GM19467 (cell line): ENCODE measurements at regions not wholly inside any gene's neighbourhood (a gene's known extent, or its start where the extent isn't known, plus 50 kb on each side); places are given as distances from the start of the nearest gene placed in this dataset.
"Not testable (repeated sequence)": the region's sequence is repeated elsewhere in the genome, so short reads cannot be mapped to it uniquely, and the experiment has no call there.

Experiments
- ATAC-seq: cut with Tn5 transposase; IDR thresholded peaks from one replicate; pipeline ENCODE4 v1.9.1; 2021; ENCODE audit warnings: mild to moderate bottlenecking, moderate library complexity; ENCODE audit not compliant: unreplicated experiment

DNA sequence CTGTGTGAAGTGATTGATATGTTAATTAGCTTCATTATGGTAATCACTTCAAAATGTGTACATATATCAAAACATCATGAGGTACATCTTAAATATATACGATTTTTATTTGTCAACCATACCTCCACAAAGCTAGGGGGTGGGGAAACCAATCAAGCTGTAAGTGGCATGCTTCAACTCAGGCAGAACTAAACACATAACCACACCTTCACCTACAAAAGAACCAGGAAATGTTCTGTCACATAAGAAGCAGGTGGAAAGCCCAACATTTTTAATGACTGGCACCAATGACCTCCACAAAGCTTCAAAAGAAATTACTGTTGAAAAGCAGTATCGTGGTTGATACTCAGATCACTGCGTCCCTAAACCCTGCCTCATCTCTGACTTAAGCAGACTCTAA is 867.7 kb upstream of the EEF2KMT start:
- no peak for ATAC-seq

DNA sequence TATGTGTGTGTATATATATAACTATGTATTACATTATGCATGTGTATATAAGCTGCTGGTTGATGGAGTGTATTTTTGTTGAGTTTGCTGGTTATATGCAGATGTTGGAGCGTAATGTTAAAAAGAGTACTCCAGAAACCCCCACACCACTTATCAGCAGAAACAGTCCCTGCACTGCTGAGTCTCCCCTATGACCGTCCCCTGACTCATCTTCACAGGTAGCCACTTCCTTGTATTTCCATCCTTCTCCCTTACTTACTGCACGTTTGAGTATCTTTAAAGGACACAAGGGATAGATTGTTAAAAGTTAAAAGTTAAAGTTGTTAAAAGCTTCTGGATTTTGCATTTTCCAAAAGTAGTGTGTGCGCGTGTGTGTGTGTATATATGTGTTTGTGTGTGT is 853.9 kb upstream of the EEF2KMT start:
- no peak for ATAC-seq

DNA sequence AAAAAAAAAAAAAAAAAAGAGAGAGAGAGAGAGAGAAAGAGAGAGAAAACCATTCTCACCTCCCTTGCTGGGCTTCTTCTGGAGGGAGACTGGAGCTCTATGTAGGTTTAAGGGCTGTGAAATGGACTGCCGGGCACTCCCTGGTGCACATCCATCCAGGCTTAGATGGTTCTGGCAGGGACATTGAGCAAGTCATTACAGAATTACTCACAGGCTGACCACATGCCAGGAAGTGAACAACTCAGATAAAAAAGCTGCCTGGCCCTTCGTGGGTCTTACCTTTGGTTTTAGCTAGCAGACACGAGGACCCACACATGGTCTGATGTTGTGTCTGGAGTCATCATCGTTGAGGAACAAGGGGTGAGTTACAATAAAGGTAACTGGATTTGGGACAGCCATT is 847.4 kb upstream of the EEF2KMT start:
- ATAC-seq = no peak

DNA sequence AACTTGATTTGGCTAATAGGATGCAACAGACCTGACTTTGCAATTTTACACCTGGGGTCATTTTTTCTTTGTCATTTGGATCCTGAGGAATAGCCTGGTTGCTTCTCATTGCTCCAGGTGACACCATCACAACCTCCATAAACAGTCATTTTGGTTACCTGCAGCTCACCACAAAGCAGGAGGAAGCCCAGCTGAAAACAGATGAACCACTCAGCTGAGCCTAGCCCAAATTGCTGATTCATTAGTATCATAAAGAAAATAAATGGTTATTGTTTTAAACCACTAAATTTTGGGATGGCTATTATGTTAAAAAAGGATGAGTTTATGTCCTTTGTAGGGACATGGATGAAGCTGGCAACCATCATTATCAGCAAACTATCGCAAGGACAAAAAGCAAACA is 841.0 kb upstream of the EEF2KMT start:
- ATAC-seq = no peak

DNA sequence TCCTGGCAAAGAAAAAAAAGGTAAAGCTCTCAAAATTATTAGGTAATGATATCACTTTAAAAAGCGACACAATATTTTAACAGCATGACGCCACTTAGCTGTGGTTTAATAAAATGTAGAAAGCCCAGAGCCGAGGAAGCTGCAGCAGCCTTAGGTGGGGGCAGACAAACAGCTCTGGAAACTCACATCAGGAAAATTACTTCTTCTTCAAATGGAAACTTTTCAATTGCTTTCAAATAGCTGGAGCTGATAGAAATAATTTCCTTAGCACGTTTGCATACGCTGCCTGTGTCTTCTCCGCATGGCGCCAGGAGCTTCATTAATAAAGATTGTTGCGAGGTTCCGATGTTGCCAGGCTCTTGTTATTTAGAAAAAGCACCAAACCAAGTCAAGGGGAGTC is 835.3 kb upstream of the EEF2KMT start:
- no peak for ATAC-seq

DNA sequence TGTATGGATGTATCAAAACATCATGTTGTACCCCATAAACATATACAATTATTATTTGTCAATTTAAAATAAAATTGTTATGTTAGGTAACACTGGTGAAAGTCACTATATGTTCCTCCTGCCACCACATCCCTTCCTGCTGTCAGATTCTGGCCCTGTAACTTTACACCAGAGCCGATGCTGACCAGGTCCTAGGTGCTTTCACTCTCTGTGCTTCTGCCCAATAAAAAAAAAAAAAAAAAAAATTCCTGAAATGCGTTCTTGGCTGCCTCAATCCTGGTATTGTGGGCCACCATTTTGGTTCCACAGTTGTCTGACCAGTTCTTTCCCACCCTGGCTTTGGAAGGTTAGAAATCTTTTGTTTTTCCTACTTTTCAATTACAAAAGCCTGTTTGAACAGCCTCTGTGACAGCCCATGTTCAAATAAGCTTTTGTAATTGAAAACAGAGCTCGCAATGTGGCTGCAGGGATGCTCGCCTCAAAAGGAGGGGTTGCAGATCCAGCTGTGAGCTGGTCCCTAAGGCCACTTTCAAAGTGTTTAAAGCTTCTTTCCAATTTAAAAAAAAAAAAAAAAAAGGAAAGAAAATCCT is 831.0 kb upstream of the EEF2KMT start:
- no peak for ATAC-seq

DNA sequence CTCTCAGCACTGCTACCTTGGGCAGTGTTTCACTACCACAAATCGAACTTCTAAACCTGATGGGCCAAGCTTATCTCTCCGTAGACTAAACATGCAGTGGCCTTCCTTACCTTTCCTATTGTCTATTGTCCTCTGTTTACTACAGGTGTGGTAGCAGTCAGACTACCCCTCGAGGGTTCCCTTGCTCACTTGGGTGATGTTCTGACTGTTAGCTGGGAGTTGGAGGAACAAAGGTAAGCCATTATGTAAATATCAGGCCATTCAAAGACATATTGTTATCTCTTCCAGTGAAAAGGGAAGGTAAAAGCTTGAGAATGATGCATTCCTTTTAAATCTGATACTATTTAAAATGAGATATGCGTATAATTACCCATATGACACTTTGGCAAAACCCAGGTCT is 828.3 kb upstream of the EEF2KMT start:
- ATAC-seq = no peak

DNA sequence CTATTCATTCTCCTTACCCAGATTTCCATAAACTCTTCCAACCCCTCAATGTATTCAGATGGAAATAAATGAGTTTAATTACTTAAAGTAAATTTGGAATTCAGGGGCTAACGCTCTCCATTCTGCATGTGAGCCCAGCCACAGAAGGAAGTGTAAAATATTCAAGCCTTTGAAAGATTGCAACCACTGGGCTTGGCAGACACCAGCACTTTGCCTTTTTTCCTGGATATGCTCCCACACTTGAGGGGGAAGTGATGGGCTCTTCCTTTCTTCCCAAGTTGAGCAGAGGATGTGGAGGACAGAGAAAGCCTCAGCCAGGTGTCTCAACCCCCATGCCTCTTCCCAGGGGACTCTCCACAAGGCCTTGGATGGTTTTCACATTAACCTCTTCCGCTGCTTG is 825.1 kb upstream of the EEF2KMT start:
- ATAC-seq = no peak

DNA sequence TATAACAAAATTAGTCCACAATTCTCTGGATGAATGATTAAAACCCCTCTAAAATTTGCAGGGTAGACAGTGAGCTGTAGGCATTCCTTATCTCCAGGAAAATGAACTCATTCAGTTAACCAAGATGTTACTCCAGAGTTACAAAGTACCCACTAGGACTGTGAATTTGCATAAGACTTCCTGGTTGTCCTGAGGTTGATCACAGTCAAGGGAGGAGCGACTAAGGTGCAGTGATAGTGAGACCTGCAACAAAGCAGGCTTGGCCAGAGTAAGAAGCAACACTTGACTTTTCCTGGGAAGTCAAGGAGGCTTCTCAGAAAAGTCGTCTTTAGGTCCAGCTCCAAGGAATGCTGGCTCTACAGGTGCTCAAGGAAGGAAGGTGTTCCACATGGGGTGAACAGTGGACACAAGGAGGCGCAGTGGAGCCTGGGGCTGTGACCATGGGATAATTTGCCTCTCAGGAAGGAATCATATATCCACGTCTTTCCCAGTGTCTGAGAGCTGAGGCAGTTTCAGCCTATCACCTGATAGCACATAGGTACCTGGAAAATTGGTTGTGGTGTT is 821.1 kb upstream of the EEF2KMT start:
- ATAC-seq = no peak

DNA sequence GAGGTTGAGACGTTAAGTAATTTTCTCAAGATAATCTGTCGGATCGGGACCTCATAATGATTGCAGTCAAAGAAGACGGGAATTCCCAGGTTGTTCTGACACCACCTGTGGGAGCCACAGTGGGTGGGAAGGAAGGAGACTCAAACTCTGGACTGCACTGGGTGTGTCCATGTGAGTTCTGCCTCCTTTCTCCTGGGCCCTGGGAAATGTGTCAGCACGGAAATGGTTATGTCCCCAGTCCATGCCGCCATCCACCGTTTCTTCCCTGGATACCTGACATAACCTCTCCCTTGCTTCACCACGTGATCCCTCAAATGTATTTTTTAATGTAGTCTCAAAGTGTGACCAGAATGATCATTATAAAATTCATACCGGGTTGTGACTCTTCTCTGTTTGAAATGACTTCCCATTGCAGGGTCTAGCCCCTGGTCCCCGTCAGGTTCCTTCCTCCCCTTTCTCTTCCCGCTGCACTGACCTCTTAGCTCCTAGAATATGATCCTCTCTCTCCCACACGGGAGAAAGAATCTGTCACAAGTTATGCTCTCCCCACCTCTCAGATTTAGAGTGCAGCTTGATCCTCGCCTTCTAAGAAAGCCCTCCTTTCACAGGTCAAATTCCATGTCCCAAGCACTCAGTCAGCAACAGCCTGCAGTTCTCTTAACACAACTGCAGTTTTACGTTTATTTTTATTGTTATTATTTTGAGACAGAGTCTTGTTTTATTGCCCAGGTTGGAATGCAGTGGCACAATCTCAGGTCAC is 820.0 kb upstream of the EEF2KMT start:
- ATAC-seq = no peak

DNA sequence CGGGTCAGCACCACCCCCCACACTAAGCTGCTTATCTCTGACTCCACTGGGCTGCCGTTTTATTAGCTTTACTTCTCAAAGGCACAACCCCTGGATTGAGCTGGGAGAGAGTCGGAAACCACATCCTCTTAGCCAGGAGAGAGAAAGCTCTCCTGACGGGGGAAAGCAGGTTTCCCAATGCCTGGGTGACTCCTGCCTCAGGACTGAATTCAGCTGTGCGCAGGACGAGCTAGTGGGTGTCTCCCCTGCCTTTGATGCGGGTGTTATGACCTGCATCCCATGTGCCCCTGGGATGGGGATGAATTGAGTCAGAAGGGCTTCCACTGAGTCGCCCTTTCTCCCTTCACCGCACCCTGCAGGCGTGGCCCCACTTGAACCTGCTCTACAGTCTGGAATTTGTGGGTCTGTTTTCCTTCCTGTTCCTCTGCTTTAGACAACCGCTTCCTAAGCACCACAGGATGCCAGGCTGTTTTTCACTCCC is 819.2 kb upstream of the EEF2KMT start:
- ATAC-seq = no peak

DNA sequence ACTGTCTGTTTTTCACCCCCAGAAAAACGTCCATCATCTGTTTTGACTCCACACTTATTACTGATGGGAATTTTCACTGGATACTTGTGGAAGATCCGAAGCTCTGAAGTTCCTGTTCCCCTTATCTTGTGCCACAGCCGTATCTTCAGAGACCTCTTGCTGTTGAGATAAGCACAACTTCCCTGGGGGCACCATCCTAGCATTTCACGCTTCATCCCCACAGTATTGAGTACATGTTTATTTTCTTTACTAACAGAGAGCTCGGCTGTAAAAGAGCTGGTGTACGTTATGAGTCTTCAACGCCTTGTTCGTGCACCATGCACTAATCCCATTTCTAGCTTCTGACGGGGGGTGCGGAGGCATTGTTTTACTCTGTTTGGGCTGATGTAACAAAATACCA is 813.6 kb upstream of the EEF2KMT start:
- no peak for ATAC-seq

DNA sequence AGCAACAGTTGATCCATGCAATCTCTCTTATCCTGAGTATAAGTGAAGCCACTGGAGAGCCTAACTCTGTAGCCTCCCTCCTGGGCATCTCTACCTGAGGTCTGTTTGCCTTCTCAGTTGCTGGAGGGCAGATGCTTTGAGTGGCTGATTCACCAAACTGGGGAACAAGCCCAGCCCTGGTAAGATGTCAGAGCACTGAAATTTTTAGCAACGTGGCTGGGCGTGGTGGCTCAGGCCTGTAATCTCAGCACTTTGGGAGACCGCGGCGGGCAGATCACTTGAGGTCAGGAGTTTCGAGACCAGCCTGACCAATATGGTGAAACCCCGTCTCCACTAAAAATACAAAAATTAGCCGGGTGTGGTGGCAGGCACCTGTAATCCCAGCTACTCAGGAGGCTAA is 812.0 kb upstream of the EEF2KMT start:
- not testable (repeated sequence) for ATAC-seq

DNA sequence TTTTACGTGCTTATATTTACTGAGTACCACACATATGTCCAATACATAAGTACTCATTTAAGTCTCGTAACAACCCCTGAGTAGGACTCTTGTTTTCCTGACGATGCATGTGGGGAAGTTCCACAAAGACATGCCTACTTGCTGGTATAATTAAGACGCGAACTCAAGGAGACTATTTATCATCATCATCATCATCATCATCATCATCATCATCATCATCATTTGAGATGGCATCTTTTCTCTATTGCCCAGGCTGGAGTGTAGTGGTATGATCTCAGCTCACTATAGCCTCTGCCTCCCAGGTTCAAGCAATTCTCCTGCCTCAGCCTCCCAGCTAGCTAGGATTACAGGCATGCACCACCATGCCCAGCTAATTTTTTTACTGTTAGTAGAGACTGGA is 809.9 kb upstream of the EEF2KMT start:
- no peak for ATAC-seq

DNA sequence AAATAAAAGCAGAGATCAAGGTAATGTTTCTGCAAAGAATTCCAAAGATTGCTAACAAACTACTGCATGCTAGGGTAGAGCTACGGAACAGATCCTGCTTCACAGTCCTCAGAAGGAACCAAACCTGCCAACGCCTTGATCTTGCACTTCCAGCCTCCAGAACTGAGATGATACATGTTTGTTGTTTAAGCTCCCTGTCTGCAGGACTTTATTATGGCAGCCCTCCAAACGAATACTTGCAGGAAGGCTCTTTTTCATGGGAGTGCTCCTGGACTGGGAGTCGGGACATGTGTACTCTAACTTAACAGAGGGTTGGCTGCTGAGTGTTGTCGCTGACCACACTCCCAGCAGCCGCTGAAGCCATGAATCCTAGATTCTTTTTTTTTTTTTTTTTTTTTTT is 808.8 kb upstream of the EEF2KMT start:
- no peak for ATAC-seq

DNA sequence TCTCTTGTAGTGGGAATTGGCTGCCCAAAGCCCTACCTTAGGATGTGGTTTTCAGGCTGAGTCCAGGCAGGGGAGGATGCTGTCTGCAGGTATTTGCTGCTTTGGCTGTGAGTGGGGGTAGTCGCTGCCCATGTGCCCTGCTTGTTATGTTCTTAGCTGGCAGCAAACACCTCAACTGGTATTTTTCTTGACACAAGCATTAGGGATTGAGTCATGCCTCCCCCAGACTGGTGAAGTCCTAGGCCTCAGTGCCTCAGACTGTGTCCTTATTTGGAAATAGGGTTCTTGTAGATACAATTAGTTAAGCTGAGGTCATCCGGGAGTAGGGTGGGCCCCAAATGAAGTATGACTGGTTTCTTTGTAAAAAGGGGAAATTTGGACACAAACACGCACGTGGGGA is 808.3 kb upstream of the EEF2KMT start:
- ATAC-seq = no peak

DNA sequence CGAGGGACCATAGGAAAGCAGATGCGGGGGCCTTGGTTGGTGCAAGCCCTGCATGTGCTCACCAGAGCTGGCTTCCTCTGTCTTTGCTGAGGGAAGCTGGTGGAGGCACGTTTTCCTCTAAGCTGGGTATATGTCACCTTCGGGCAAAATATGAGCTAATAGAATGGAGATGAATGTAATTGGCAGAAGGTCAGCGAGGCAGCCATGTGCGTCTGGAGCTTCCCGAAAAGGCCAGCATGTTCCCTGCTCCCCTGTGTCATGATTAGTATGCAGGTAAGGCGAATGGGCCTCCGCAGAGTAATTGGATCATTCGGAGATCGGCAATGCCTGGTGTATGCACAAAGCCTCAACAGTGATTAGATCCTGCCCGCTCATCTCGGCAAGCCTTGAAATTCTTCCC is 806.2 kb upstream of the EEF2KMT start:
- ATAC-seq = no peak

DNA sequence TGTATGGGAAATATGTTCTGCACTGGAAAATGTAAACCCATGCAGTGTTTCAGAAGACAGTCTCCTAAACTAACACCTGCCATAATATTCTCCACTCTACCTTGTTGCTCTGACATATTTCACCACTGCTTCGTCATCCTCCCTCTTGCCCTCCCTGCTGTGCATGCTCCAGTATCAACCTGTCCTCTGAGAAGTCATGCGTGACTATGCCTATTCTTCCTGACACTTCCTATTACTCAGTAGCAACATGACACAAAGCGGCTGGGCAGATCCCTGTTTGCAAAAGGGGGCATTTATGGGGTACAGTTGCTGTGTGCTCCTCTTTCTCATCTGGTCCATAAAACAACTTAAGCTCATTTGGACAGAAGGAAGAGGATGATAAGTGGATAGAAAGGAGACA is 805.6 kb upstream of the EEF2KMT start:
- no peak for ATAC-seq

DNA sequence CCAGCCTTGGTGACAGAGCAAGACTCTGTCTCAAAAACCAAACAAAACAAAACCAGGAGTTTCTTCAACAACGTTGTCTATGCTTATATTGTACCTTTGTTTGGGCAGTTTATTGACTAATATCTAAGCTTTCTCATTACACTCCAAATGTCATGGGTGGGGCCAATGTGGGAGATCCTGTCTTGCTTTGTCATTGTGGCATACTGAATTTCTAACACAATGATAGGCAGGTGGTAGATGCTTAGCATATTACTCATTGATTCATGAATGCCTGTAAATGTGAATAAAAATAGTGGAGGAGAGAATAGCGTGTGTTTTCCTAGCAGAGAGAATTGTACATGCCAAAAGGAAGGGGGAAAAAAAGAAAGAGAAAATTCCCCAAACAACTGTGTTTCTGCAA is 802.5 kb upstream of the EEF2KMT start:
- no peak for ATAC-seq

DNA sequence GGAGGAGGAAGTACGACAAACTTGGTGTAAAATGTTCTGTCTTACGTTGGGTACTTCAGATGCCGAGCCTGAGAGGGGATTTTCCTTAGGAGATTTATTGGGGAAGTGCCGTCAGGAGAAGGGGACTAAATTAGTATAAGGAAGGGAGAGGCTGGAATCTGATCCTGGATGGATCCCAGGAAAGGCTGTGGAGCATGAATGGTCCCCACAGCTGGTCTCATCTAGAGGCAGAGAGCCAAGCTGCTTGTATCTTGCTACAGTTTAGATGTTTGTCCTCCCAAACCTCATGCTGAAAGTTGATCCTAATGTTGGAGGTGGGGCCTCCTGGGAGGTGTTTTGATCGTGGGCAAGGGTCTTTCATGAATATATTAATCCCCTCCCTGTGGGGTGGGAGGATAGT is 798.4 kb upstream of the EEF2KMT start:
- ATAC-seq = no peak

DNA sequence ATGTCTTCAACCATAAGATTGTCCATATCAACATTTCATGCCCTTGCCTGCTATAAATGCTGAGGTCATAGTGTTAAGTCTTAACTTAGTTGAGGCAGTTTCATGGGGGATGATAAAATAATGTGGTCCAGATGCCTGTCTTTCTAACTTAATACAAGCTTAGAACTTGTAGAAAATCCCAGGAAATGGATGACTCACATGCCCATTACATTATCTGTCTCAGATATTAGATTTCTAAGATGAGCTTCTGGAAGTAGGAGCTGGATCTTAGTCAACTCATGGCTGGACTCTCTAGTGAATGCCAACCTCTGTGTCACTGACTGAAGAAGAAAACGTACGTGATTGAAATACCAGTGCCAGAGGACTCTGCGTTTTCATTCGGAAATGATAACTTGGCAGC is 797.5 kb upstream of the EEF2KMT start:
- no peak for ATAC-seq

DNA sequence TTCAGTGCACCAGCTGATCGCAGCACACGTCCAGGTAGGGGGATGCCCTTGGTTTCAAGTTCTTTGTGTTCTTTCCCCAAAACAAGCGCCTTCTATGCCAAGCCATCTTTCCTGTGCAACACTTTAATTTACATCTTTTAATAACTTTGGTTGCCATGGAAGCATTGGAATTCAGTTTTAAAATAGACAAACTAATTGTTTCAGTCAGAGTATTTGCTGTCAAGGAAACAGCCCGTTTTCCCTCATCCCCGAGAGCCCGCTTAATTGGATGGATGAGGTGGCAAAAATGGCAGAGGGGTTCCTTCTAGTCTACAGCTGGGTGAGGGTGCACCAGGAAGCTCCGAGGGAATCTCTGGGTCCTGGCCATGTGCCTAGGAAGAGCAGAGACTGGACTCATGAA is 793.7 kb upstream of the EEF2KMT start:
- no peak for ATAC-seq

DNA sequence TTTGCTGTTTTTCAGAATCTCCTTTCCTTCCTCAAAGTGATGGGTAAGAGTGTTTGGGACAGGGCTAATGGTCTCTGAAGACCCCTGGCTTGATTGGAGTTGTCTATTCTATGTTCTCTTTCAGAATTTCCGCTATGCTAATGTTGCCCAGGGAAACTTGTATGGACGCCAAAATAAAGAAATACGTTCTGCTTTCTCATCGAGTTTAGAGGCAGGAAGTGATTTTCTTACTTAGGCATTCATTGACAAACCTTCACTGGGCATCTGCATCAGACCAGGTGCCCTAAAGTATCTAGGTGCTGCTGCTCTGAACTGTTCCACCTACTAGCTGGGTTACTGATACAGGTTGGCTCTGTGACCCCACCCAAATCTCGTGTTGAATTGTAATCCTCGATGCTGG is 787.9 kb upstream of the EEF2KMT start:
- ATAC-seq = no peak
